GM19328 (cell line): ENCODE measurements at regions not wholly inside any gene's neighbourhood (a gene's known extent, or its start where the extent isn't known, plus 50 kb on each side); places are given as distances from the start of the nearest gene placed in this dataset.

Source experiments
- ATAC-seq: cut with Tn5 transposase; IDR thresholded peaks from one replicate; pipeline ENCODE4 v1.9.1; 2021; ENCODE audit warnings: mild to moderate bottlenecking, moderate library complexity; ENCODE audit not compliant: unreplicated experiment

- ATAC-seq, result no peak
Measured at GRCh38 chr16:62676306-62676705, 640.1 kb upstream of the CDH8 start.

- no peak for ATAC-seq
Measured at GRCh38 chr16:62665269-62665668, 629.0 kb upstream of the CDH8 start.

- no peak for ATAC-seq
Measured at GRCh38 chr16:62664566-62664965, 628.3 kb upstream of the CDH8 start.

GRCh38 chr16:62661435-62661834 lies 625.2 kb upstream of the CDH8 start:
- no peak for ATAC-seq

GRCh38 chr16:62657116-62657515 lies 620.9 kb upstream of the CDH8 start:
- ATAC-seq, result no peak

GRCh38 chr16:62652441-62653120 lies 616.3 kb upstream of the CDH8 start:
- ATAC-seq, result no peak

- ATAC-seq, result no peak
Measured at GRCh38 chr16:62648256-62648655, 612.0 kb upstream of the CDH8 start.

- ATAC-seq, result no peak
Measured at GRCh38 chr16:62644030-62644812, 608.0 kb upstream of the CDH8 start.

GRCh38 chr16:62642677-62643076 lies 606.4 kb upstream of the CDH8 start:
- no peak for ATAC-seq

GRCh38 chr16:62639890-62640289 lies 603.7 kb upstream of the CDH8 start:
- ATAC-seq, result no peak

- ATAC-seq, result no peak
Measured at GRCh38 chr16:62638964-62639870, 603.0 kb upstream of the CDH8 start.

- ATAC-seq, result no peak
Measured at GRCh38 chr16:62638324-62638911, 602.2 kb upstream of the CDH8 start.

GRCh38 chr16:62625326-62625725 lies 589.1 kb upstream of the CDH8 start:
- ATAC-seq, result no peak

- ATAC-seq, result no peak
Measured at GRCh38 chr16:62620275-62620674, 584.0 kb upstream of the CDH8 start.

GRCh38 chr16:62615526-62615925 lies 579.3 kb upstream of the CDH8 start:
- ATAC-seq, result no peak

GRCh38 chr16:62610291-62610690 lies 574.1 kb upstream of the CDH8 start:
- ATAC-seq, result no peak

- ATAC-seq, result no peak
Measured at GRCh38 chr16:62602790-62603189, 566.6 kb upstream of the CDH8 start.

GRCh38 chr16:62597875-62598274 lies 561.6 kb upstream of the CDH8 start:
- no peak for ATAC-seq

GRCh38 chr16:62596584-62596983 lies 560.3 kb upstream of the CDH8 start:
- no peak for ATAC-seq

GRCh38 chr16:62596125-62596524 lies 559.9 kb upstream of the CDH8 start:
- ATAC-seq, result no peak
